HG02840 (cell line): ENCODE measurements at regions not wholly inside any gene's neighbourhood (a gene's known extent, or its start where the extent isn't known, plus 50 kb on each side); places are given as distances from the start of the nearest gene placed in this dataset.
"Not testable (repeated sequence)": the region's sequence is repeated elsewhere in the genome, so short reads cannot be mapped to it uniquely, and the experiment has no call there.

ENCODE experiments used
- ATAC-seq: cut with Tn5 transposase; IDR thresholded peaks from one replicate; pipeline ENCODE4 v1.9.1; 2021; ENCODE audit warnings: mild to moderate bottlenecking, moderate library complexity, moderate number of reproducible peaks; ENCODE audit not compliant: unreplicated experiment, low FRiP score

GRCh38 chr14:105745433-105746123 lies 219.2 kb downstream of the TMEM121 start:
- ATAC-seq = no peak

GRCh38 chr14:105746124-105746514 lies 219.7 kb downstream of the TMEM121 start:
- ATAC-seq = no peak

GRCh38 chr14:105746800-105747502 lies 220.6 kb downstream of the TMEM121 start:
- not testable (repeated sequence) for ATAC-seq

DNA sequence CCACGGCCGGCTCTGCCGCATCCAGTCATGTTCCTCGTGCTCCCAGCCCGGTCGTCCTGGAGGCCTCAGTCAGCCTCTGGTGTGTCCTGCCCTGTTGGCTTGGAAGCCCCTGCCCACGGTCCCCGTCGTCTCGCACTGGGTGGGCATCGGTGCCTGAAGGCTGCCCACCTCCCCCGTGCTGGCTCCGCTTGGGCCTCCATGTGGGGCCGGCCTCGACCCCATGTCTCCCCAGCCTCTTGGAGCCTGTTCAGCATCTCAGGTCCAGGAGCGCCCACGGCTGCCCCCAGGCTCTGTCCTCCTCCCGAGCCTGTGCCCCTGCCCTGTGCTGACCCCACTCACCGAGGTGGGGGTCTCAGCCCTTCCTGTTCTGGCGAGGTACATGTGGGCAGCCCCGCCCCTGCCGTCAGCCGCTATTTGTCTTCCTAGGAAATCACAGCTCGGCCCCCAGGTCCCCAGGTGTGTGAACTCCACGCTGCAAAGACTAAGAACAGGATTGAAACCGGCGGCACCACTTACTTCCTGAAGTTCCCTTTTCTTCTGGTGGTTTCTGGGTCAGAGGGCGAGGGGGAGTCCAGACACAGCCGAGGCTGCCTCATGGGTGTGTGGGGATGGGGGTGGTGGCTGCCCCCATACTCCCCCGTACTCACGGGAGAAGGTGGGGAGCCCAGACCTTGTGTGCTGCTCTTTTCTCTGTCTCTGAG lies 221.3 kb downstream of the TMEM121 start:
- ATAC-seq = not testable (repeated sequence)

- ATAC-seq = no peak
These were observed 221.8 kb downstream of the TMEM121 start for GRCh38 chr14:105748204-105748578.

DNA sequence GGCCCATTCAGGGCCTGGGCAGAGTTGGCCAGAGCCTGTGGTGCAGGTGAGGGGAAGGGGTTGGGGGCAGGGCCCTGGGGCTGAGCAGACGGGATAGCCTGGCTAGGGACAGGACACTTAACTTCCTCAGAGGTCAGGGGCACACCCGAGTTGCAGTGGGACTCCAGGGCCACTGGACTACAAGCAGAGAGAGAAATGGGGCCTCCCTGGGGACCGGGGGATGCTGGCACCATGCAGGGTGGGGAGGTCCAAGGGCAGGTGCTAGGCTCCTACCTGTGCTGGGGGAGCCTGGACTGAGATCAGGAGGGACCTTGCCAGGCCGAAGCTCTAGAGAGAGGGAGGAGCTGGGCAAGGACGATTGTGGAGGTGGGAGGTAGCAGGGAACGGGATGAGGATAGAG lies 222.3 kb downstream of the TMEM121 start:
- ATAC-seq = not testable (repeated sequence)

DNA sequence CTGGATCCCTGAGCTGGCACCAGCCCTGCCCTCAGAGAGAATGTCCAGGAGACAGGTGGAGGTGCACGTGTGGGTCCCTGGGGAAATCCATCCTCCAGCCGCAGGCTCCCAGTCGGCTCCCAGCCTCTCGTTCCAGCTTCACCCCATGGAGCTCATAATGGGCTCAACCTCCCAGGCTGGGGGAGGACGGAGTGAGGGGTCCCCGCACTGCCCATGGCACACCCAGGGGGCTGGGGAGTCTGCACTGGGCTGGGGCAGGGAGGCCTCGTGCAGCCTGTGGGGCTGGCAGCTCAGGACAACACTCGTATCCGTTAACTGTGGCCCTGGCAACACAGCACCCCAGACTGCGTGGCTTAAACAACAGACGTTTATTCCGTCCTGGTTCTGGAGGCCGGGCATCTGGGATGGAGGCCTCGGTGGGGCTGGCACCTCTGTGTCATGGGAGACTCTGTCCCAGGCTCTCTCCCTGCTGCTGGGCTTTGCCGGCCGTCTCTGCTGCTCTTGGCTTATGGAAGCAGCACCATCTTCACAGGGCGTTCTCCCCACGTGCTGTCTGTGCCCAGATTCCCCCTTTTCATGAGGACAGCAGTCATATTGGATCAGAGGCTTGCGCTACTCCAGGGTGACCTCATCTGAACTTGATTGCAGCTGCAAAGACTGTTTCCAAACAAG lies 223.6 kb downstream of the TMEM121 start:
- not testable (repeated sequence) for ATAC-seq

- not testable (repeated sequence) for ATAC-seq
These were observed 224.9 kb downstream of the TMEM121 start for GRCh38 chr14:105751291-105751751.

DNA sequence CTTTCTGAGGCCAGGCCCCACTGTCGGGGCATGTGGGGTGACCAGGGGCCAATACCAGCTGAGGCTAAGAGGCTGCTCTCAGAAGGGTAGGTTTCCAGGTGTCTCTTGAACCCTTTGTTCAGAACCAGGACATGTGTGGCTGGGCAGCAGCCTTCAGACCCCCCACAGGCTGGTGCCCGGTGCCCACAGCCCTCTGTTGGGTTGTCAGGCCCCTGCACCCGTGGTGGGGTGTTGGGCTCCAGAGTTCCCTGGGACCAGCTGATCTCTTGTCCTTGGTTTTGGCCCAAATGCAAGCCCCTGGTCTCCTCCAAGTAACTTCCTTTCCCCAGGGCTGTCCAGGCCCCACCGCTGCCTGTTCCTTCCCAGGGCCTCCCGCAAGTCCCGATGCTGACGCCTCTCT lies 226.0 kb downstream of the TMEM121 start:
- ATAC-seq = not testable (repeated sequence)

DNA sequence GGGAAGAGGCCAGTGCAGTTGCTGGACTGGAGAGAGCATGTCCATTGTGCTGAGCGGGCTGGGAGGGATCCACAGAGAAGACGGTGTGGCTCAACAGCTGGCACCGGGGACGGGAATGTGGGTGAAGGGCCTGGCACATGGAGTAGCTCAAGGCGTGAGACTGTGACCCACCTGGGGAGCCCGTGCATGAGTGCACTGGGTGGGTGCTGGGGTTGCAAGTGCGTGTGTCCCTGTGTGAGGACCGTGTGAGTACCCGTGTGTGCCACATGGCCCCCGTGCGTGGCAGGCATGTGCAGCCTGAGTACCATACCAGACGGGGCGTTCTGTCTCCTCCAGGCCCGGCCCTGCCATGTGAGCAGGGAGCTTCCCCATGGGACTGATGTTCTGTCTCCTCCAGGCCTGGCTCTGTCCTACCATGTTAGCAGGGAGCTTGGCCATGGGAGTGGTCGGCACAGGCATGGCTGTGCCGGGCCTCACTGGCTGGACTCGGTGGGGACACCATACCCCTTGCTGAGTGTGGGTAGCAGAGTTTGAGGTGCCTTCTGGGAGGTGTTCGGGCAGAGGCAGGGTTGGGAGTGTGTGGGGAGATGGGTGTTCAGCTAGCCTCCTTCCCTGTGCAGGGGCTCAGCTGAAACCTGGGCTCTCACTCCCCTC lies 234.4 kb downstream of the TMEM121 start:
- no peak for ATAC-seq

- ATAC-seq = not testable (repeated sequence)
These were observed 235.0 kb downstream of the TMEM121 start for GRCh38 chr14:105761345-105761740.

DNA sequence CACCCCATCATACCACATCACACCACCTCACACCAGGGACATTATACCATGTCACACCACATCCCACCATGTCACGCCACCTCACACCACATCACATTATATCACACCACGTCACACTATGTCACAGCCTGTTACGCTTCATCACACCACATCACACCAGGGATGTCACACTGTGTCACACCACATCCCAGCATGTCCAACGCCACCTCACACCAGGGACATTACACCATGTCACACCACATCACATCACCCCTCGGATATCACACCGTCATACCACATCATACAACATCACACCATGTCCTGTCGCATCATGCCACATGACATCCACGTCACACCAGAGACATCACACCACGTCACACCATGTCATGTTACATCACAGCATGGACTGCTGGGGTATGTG lies 235.5 kb downstream of the TMEM121 start:
- ATAC-seq = no peak

- ATAC-seq = not testable (repeated sequence)
These were observed 235.9 kb downstream of the TMEM121 start for GRCh38 chr14:105762262-105762661.

DNA sequence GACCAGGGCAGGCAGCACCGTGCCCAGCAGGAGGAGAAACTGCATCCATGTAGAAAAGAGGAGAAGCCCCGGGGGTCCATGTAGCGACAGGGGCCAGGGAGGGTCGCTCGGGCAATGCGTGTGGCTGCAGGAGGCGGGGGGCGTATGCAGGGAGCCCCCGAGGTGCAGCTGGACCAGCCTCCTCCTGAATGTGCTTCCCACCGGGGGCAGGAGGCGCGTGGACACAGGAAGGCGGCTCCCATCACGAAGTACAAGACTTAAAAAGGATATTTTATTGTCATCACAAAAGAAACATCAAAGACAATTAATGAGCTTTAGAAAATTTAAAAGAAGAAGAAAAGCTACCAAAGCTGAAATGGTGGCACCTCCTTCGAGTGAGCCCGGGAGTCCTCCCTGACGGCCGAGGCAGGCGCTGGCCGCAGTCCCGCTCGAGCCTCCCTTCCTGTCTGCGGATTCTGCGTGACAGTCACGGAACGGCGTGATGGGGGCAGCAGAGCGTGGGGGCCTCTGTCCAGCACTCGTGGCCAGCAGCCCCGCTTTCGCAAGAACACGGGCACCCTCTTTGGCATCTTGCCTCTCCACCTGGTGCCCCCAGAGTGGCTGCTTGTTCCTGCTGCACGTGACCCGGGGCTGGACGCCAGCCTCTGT lies 238.0 kb downstream of the TMEM121 start:
- ATAC-seq = not testable (repeated sequence)

GRCh38 chr14:105765072-105765825 lies 238.9 kb downstream of the TMEM121 start:
- not testable (repeated sequence) for ATAC-seq

GRCh38 chr14:105765893-105766614 lies 239.7 kb downstream of the TMEM121 start:
- ATAC-seq = no peak

GRCh38 chr14:105767315-105767714 lies 240.9 kb downstream of the TMEM121 start:
- no peak for ATAC-seq

GRCh38 chr14:105768039-105768438 lies 241.7 kb downstream of the TMEM121 start:
- ATAC-seq = not testable (repeated sequence)
